ENCODE measurements at regions not wholly inside any gene's neighbourhood (a gene's known extent, or its start where the extent isn't known, plus 50 kb on each side); places are given as distances from the start of the nearest gene placed in this dataset.

- TF ChIP-seq ZNF274 (IDR thresholded peaks at IDR 0.05; ENCODE audit: low read depth, low read length) (no peak), YY1 (IDR thresholded peaks at IDR 0.05; ENCODE audit: insufficient read depth, insufficient read length) (no peak), SUZ12 (IDR thresholded peaks at IDR 0.05; ENCODE audit: extremely low read depth, insufficient read depth, insufficient read length) (no peak)
These were observed 198.2 kb downstream of the ERMARD start for GRCh38 chr6:169949511-169950097.

All from NT2/D1 (cell line).